GM21529 (cell line): ENCODE measurements at regions not wholly inside any gene's neighbourhood (a gene's known extent, or its start where the extent isn't known, plus 50 kb on each side); places are given as distances from the start of the nearest gene placed in this dataset.
A peak's percentile ranks its signal among the peaks of the same experiment; 100 is the strongest.

Source experiments
- ATAC-seq: cut with Tn5 transposase; IDR thresholded peaks from one replicate; pipeline ENCODE4 v1.9.1; 2021; ENCODE audit not compliant: unreplicated experiment

GRCh38 chr6:98583506-98583905, 250.9 kb upstream of the POU3F2 start:
- ATAC-seq: no peak

- no peak for ATAC-seq
These were observed 248.2 kb upstream of the POU3F2 start for GRCh38 chr6:98586163-98586562.

DNA sequence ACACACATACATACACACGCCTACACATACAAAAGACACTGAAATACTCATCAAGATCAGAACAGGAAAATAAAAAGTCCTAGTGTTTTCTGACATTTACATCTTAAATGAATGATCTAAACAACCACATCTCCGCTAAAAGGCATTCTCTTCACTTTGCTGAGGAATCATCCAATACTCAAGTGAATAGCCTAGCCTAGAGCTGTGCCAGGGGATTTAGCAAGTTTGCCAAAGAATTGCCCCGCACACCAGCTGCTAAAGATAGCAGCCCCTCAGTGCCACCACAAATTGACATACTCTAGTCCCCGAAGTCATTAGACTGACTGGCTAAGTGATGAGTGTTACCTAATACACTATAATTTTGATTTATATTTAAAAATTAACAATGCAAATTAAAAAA, 246.8 kb upstream of the POU3F2 start:
- ATAC-seq: no peak

DNA sequence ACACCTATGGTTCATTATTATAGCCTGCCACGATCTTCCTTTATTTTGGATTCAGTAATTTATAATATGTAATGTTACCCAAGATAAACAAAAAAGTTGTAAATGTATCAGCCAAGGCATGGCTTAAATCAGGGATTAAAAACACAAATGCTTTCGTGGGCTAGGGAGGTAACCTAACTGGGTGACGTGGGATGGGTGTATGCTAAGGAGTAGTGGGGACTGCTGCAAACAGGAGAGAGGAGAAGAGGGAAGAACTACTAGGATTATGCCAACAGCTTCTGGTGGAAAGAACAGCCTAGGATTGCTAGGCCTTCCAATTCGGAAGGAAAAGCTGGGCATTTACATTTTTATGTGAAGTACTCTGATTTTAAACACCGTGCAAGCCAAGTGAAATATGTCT, 244.8 kb upstream of the POU3F2 start:
- no peak for ATAC-seq

- ATAC-seq: no peak
These were observed 244.2 kb upstream of the POU3F2 start for GRCh38 chr6:98590136-98590681.

DNA sequence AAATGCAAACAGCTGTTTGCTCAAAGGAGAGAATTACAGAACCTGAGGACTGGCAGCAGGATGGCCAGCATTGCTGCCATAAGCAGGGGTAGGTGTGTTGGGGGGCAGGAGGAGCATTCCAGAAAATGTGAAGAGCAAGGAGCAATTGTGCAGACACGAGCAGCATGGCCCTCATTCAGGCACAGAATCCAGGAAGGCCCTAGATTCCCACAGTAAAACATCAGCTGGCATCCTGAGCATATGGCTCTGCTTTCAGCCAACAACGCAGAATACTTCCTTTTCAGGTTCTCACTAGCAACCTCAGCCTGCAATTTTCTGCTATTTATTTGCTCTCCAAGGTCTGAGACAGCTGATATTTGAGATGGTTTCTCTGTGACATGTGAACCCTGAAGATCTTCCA, 243.4 kb upstream of the POU3F2 start:
- ATAC-seq: no peak

DNA sequence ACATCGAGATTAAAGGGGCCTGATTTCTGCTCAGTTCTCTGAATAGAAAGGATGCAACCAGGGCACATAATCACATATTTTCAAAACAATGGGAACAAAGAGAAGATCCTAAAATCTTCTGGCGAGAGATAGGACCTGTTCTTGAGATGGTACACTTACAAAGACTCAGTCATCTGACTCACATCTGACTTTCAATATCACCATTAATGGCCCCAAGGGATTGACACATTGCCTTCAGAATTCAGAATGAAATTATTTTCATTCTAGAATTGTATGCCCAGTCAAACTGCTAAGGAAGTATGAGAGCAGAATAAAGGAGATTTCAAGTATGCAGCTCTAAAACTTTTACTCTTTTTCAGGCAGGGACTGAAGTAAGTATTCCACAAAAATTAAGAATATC, 240.7 kb upstream of the POU3F2 start:
- peak; percentile 42 for ATAC-seq

- no peak for ATAC-seq
These were observed 232.7 kb upstream of the POU3F2 start for GRCh38 chr6:98601716-98602115.

- ATAC-seq: no peak
These were observed 228.7 kb upstream of the POU3F2 start for GRCh38 chr6:98605705-98606104.

- no peak for ATAC-seq
These were observed 207.1 kb upstream of the POU3F2 start for GRCh38 chr6:98627129-98627775.

- ATAC-seq: no peak
These were observed 200.5 kb upstream of the POU3F2 start for GRCh38 chr6:98633886-98634285.

DNA sequence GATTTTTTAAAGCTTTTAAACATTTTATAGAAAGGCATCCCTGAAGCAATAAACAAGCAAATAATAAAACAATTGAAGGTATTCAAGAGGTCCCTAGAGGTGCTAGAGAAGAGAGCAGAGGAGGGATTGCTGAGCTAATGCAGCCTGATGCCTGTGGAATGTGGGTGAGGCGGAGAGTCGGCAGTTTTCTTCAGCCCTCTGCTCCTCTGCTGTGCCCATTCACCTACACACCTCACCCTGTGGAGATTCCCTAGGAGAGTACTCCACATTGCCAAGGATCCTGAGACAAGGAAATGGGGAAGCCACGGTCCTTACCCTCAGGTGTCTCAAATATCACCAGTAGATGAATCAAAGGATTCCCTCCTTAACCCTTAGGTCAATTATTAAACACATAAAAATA, 199.8 kb upstream of the POU3F2 start:
- no peak for ATAC-seq

DNA sequence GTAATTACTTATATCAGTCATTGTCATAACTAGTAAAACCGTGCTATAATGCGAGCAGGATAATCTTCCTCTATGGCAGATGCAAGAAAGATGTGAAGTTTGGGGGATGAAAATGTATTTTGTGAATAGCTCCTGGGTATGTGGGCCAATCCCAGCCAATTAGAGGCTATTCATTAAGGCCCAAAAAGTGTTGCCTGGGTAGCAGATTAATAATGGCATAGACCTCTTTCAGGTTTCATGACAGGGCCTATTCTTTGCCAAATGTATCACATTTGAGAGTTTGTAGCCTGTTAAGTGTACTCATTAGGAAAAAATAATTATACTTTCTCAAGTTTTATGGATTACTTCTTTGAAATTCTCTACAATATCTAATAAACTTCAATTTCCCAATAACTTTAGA, 199.2 kb upstream of the POU3F2 start:
- no peak for ATAC-seq

GRCh38 chr6:98636941-98637340, 197.4 kb upstream of the POU3F2 start:
- no peak for ATAC-seq

GRCh38 chr6:98639089-98639635, 195.2 kb upstream of the POU3F2 start:
- ATAC-seq: no peak

DNA sequence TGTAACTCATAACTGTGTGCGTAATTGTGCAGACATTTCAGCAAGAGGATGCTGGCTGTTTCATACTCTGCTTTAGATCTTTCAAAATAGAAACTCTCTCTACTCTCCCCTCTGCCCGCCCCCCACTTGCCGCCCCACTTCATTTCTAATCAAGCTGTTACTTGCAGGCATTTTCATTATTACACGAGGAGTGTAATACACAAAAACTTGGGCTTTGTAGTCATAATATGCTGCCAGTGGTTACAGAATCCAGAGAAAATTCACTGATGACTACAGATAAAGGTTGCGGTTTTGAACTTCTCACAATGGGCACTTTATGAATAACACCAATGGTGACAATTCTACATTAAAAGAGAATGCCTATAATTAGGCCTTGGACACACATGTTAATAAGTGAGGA, 194.0 kb upstream of the POU3F2 start:
- ATAC-seq: no peak

DNA sequence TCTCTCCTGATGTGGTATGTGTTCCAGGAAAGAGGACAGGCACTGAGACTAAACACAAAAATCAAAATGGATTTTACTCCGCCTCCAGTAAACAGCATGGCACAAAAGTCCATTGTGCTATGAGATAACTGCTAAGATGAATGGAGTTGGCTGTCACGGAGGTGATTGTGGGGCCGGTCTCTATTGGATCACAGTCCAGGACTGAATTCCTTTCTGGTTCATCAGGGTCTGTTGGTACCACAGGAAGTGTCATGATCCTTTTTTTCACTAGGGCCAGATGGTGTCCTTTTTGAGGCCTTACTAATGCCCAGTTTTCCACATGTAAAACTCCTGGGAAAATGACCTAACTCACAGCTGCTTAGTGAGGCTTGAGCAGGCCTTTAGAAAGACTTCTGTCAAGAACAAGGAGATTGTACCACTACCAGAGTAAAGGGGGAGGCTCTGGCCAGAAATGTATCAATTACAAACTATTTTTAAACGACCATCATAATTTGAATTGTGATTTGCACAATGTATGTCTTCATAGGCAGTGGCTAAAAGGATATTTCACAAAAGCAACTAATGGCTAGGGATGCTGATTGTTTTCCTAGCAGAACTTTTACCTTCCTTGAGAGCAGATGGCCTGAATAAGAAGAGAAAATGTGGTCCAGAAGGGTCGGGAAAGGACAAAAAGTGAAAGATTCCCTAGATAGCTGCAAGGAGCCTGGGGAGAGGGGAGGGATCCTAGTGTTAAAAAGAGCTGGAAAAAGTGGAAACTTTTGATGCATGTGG, 192.2 kb upstream of the POU3F2 start:
- no peak for ATAC-seq

DNA sequence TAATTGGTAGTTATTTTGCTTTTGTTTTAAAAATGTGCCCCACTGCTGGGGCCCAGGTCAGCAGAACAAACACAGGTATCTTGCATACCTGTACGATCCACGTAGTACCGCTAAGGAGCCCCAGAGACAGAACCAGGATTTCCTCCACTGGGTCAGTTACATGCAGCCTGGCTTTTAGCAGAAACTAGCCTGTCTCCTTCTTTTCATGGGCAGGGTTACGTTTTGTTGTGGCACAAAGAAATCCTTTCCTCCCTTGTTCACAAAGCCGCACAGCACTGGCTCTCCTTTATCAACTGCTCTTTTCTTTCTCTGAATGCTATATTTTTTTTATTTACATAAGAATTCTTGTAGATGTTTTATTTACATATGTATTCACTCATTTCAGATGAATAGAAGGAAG, 190.3 kb upstream of the POU3F2 start:
- ATAC-seq: no peak

GRCh38 chr6:98648211-98648914, 186.0 kb upstream of the POU3F2 start:
- ATAC-seq: no peak

DNA sequence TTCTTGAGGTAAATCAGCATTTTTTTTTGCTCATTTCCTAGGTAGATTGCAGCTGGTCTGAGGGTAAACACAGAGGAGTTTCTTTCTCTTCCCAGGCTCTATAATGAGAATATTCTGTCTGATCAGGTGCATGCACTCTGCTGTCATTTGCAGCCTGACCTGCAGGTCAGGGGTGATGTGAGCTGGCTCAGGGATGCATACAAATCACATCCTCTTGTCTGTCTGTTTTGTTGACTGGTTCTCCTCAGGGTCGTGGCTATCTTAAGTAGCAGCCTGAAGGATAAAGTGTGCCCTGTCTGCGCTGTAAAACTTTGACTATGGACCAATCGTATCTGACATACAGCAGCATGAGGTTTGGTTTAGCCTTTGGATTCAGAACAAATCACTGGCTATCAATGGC, 183.4 kb upstream of the POU3F2 start:
- ATAC-seq: no peak

GRCh38 chr6:98653179-98653578, 181.2 kb upstream of the POU3F2 start:
- no peak for ATAC-seq

DNA sequence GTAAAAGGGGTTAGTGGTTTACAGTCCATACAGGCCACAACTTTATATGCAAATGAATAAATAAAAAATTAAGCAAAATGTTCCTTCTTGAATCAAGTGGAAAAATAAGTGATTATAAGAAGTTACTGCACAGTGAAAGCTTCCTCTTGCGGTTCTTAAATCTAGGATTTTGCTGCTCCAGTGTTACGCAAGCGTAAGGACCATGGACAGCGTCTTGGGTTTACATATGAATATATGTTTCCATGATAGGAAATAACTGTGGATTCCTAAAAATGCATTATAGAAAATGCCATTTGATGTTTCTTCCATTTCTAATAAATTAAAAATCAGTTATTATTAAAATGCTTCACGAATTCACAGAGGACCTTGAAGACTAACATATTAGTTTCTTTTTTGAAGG, 176.6 kb upstream of the POU3F2 start:
- ATAC-seq: no peak
